ENCODE measurements at regions not wholly inside any gene's neighbourhood (a gene's known extent, or its start where the extent isn't known, plus 50 kb on each side); places are given as distances from the start of the nearest gene placed in this dataset.

DNA sequence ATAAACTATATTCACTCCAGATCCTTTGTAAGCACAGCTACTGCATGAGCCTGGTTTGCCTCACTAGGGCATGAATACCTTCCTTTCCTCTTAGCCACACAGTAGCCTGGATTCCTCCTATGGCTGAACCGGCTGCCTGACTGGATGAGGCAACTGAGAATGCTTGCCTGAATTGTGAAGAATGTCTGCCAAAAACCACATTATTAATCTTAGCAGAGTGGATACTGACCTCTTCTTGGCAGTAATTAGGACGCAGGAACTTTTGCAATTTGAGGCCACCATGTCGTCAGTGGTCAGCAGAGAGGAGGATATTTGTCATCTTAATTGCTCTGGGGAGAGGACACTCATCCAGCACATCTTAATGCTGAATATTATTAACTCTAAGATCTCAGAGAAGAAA lies 651.8 kb upstream of the GOT2 start:
- TF ChIP-seq, protein P1, sequence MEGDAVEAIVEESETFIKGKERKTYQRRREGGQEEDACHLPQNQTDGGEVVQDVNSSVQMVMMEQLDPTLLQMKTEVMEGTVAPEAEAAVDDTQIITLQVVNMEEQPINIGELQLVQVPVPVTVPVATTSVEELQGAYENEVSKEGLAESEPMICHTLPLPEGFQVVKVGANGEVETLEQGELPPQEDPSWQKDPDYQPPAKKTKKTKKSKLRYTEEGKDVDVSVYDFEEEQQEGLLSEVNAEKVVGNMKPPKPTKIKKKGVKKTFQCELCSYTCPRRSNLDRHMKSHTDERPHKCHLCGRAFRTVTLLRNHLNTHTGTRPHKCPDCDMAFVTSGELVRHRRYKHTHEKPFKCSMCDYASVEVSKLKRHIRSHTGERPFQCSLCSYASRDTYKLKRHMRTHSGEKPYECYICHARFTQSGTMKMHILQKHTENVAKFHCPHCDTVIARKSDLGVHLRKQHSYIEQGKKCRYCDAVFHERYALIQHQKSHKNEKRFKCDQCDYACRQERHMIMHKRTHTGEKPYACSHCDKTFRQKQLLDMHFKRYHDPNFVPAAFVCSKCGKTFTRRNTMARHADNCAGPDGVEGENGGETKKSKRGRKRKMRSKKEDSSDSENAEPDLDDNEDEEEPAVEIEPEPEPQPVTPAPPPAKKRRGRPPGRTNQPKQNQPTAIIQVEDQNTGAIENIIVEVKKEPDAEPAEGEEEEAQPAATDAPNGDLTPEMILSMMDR (IDR thresholded peaks at IDR 0.05; ENCODE audit: insufficient read depth, low read length, poor library complexity, severe bottlenecking) = no peak
- no peak for TF ChIP-seq EZH2phosphoT487 (conservative IDR thresholded peaks at IDR 0.05; ENCODE audit: low read length)

Measured in SU-DHL-6 (cell line).